ENCODE measurements at regions not wholly inside any gene's neighbourhood (a gene's known extent, or its start where the extent isn't known, plus 50 kb on each side); places are given as distances from the start of the nearest gene placed in this dataset.

DNA sequence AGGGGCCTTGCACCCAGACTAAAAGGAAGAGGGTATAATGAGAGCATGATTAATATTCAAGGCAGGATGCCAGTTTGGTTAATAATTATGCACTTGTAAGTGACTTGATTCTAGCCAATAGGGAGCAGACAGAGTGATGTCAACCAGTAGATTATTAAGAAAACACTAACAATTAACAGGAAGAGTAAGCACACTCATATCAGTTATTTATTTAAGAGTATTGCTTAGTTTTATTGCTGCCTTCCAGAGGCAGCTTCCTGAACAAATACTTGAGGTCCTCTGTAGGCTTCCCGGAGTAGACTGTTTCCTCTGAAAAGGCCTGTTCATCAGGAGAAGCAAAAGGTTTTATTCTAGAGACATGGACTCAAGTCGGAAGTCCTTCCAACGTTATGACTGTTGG lies 129.1 kb upstream of the AFF2 start:
- no peaks in the 10 kb centered on the region for H3K27me3 Mint-ChIP-seq (ENCODE audit: low read depth)
- no peak overlapping the region for H3K9ac ChIP-seq (ENCODE audit: extremely low read depth, insufficient read length, low read length)

More for the DNA sequence above, 129.1 kb upstream of the AFF2 start:
- no peak overlapping the region for H2BK5ac ChIP-seq (ENCODE audit: insufficient read length, low read length)
- H4K8ac ChIP-seq (replicated peaks; ENCODE audit: insufficient read length, low read depth, low read length), result no peak overlapping the region
- no peaks in the 10 kb centered on the region for H4K20me1 ChIP-seq (ENCODE audit: control insufficient read depth, insufficient read depth, insufficient read length)
- no peak overlapping the region for H3T11ph ChIP-seq (ENCODE audit: low read length)
- Mint-ChIP-seq H3K36me3 (ENCODE audit: insufficient read depth in 1 of 3, low read depth in 3 of 3) (peaks cover 2 to 9% (median 8%) of the 10 kb centered on the region in 3 experiments; a peak in 4 of 7 replicates), H3K27ac (no peak overlapping the region), H3K9me3 (peaks cover 63 to 65% of the 10 kb centered on the region in 2 experiments), H3K4me3 (no peak overlapping the region), H3K4me1 (peaks cover 0 to 6% of the 10 kb centered on the region in 2 experiments; a peak in 2 of 4 replicates)
- H3K4me2 ChIP-seq (ENCODE audit: insufficient read depth, insufficient read length, low read length), result no peak overlapping the region
- no peaks in the 10 kb centered on the region for H3K79me2 ChIP-seq (ENCODE audit: insufficient read depth, low read length)
- no peaks in the 10 kb centered on the region for H3K79me1 ChIP-seq (ENCODE audit: insufficient read depth, low read depth, low read length, poor library complexity, severe bottlenecking)
- no peak overlapping the region for H4K91ac ChIP-seq (ENCODE audit: insufficient read length, low read depth, low read length)
- H2BK120ac ChIP-seq (ENCODE audit: low read depth, low read length, poor library complexity, severe bottlenecking), result no peak overlapping the region
- no peak overlapping the region for H3K23ac ChIP-seq (ENCODE audit: insufficient read length, low read depth, low read length)
- H3K23me2 ChIP-seq (ENCODE audit: insufficient read length, low read depth, low read length, poor library complexity, severe bottlenecking), result no peaks in the 10 kb centered on the region
- peaks cover 23% of the 10 kb centered on the region for H3K9me3 ChIP-seq (ENCODE audit: control insufficient read depth, low read depth, low read length)
- H3K4me1 ChIP-seq (ENCODE audit: insufficient read depth, low read length), result no peaks in the 10 kb centered on the region
- H3K27ac ChIP-seq (ENCODE audit: insufficient read length, low read depth, low read length), result no peak overlapping the region
- TF ChIP-seq, protein P1, sequence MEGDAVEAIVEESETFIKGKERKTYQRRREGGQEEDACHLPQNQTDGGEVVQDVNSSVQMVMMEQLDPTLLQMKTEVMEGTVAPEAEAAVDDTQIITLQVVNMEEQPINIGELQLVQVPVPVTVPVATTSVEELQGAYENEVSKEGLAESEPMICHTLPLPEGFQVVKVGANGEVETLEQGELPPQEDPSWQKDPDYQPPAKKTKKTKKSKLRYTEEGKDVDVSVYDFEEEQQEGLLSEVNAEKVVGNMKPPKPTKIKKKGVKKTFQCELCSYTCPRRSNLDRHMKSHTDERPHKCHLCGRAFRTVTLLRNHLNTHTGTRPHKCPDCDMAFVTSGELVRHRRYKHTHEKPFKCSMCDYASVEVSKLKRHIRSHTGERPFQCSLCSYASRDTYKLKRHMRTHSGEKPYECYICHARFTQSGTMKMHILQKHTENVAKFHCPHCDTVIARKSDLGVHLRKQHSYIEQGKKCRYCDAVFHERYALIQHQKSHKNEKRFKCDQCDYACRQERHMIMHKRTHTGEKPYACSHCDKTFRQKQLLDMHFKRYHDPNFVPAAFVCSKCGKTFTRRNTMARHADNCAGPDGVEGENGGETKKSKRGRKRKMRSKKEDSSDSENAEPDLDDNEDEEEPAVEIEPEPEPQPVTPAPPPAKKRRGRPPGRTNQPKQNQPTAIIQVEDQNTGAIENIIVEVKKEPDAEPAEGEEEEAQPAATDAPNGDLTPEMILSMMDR (conservative IDR thresholded peaks at IDR 0.05), result no peak
- H2AK5ac ChIP-seq (ENCODE audit: insufficient read length, low read length), result no peak overlapping the region
- H3K14ac ChIP-seq (ENCODE audit: insufficient read depth, low read length), result no peak overlapping the region
- H2BK12ac ChIP-seq (ENCODE audit: insufficient read length, low read depth, low read length), result no peak overlapping the region
- no peak overlapping the region for H3K56ac ChIP-seq (ENCODE audit: insufficient read length, low read depth, low read length)
- no peak for DNase-seq
- H2BK15ac ChIP-seq (ENCODE audit: low read depth, low read length), result no peak overlapping the region
- no peak overlapping the region for H2AFZ ChIP-seq (ENCODE audit: low read length)
- WGBS (ENCODE audit: extremely low coverage, insufficient read length, low lambda C conversion rate), result no CpG with 5 or more reads among the region's 3 CpGs
- H4K5ac ChIP-seq (ENCODE audit: insufficient read length, low read depth, low read length), result no peak overlapping the region
- no peak overlapping the region for H3K4ac ChIP-seq (ENCODE audit: low read depth, low read length)
- no peaks in the 10 kb centered on the region for H3K27me3 ChIP-seq (ENCODE audit: insufficient read depth, low read length)
- no peak overlapping the region for H2BK20ac ChIP-seq (ENCODE audit: low read depth, low read length, poor library complexity, severe bottlenecking)
- no peak overlapping the region for H3K18ac ChIP-seq (ENCODE audit: insufficient read length, low read depth, low read length)
